HCT116 (cell line): ENCODE measurements at regions not wholly inside any gene's neighbourhood (a gene's known extent, or its start where the extent isn't known, plus 50 kb on each side); places are given as distances from the start of the nearest gene placed in this dataset.

Experiments
- ATAC-seq: fragments of 200-7000 bp; cut with Tn5 transposase; 2 replicates; pipeline ENCODE4 v1.9.1; 2020; ENCODE audit warnings: mild to moderate bottlenecking, moderate library complexity
- BruUV-seq: library from RNA; stranded (reverse); fragments of 400-500 nt; replicated peaks from 2 replicates; lab custom pipeline; 2021; lab: Mats Ljungman, UMichigan
- CTCF ChIA-PET: fragments of 300-600 bp; sonication (Branson Sonifier 250); formaldehyde crosslinking; loops from one replicate; lab custom pipeline; 2021; ENCODE audit warnings: antibody characterized with exemption; lab: Charles Lee
- POLR2A ChIA-PET: fragments of 300-600, 350-600 bp; sonication (Branson Sonifier 250); formaldehyde crosslinking; loops from one replicate; lab custom pipeline; 2021; ENCODE audit warnings: antibody characterized with exemption; lab: Charles Lee
- RAD21 ChIA-PET, 2 experiments: fragments of 300-600 bp; sonication (Branson Sonifier 250); formaldehyde crosslinking; loops; one replicate each; lab custom pipeline; 2023; ENCODE audit warnings: low total read pairs in 2 of 2; ENCODE audit not compliant: uncharacterized antibody in 2 of 2, unreplicated experiment in 2 of 2, low non-redundant PET in 1 of 2; lab: Charles Lee
- DNase-seq: peaks from one replicate; pipeline ENCODE4 v3.0.0-alpha.2; 2010; ENCODE audit warnings: low read depth, low spot score
- H2AFZ ChIP-seq: fragments of 200-600 bp; shearing (Covaris generic), sonication (generic); 2 replicates; pipeline ENCODE4 v1.6.1; 2017; ENCODE audit warnings: low read depth, mixed run types, mixed read lengths, antibody characterized with exemption, low read length; ENCODE audit not compliant: poor library complexity, severe bottlenecking
- H3K27ac ChIP-seq: 2 replicates; pipeline ENCODE4 v1.5.1; 2012; ENCODE audit warnings: low read depth, low read length
- H3K27me3 ChIP-seq: fragments of 200-600 bp; sonication (generic); 2 replicates; pipeline ENCODE4 v1.6.1; 2016; ENCODE audit warnings: mixed run types, low read length, mixed read lengths; ENCODE audit not compliant: insufficient read depth
- H3K36me3 ChIP-seq, 2 experiments: fragments of 200-500 bp in 1 of 2; fragments of 200-600 bp in 1 of 2; sonication (Bioruptor generic) in 1 of 2; sonication (generic) in 1 of 2; 2 replicates each; pipeline versions ENCODE4 v1.5.1 to v1.6.1; 2014 to 2016; ENCODE audit warnings: low read length in 2 of 2, inconsistent platforms in 1 of 2, mixed read lengths in 1 of 2, mixed run types in 1 of 2; ENCODE audit not compliant: insufficient read depth in 2 of 2, control insufficient read depth in 1 of 2
- H3K4me1 ChIP-seq, 2 experiments: fragments of 200-600 bp in 1 of 2; sonication (generic) in 1 of 2; 2 replicates each; pipeline versions ENCODE4 v1.5.1 to v1.6.1; 2012 to 2017; ENCODE audit warnings: low read length in 2 of 2, inconsistent platforms in 1 of 2, mild to moderate bottlenecking in 1 of 2, mixed read lengths in 1 of 2, mixed run types in 1 of 2, moderate library complexity in 1 of 2; ENCODE audit not compliant: insufficient read depth in 2 of 2, control insufficient read depth in 1 of 2
- H3K4me2 ChIP-seq: fragments of 200-600 bp; sonication (generic); 2 replicates; pipeline ENCODE4 v1.6.1; 2017; ENCODE audit warnings: mixed run types, low read length, mixed read lengths
- H3K4me3 ChIP-seq, 2 experiments: fragments of 200-600 bp in 1 of 2; sonication (generic) in 1 of 2; replicated peaks in 1 of 2; 2 replicates each; pipeline ENCODE4 v1.5.1; 2011 to 2016; ENCODE audit warnings: low read length in 2 of 2, control low read depth in 1 of 2, low read depth in 1 of 2, mild to moderate bottlenecking in 1 of 2, mixed read lengths in 1 of 2, mixed run types in 1 of 2
- H3K79me2 ChIP-seq: fragments of 200-600 bp; sonication (generic); 2 replicates; pipeline ENCODE4 v1.6.1; 2017; ENCODE audit warnings: mild to moderate bottlenecking, mixed run types, low read length, moderate library complexity, mixed read lengths; ENCODE audit not compliant: insufficient read depth
- H3K9ac ChIP-seq: fragments of 200-600 bp; sonication (generic); 2 replicates; pipeline ENCODE4 v1.6.1; 2016; ENCODE audit warnings: low read length, mixed read lengths
- H3K9me2 ChIP-seq: fragments of 200-600 bp; sonication (generic), shearing (Covaris generic); 2 replicates; pipeline ENCODE4 v1.6.1; 2017; ENCODE audit warnings: mixed run types, mild to moderate bottlenecking, moderate library complexity; ENCODE audit not compliant: insufficient read depth
- H3K9me3 ChIP-seq, 2 experiments: fragments of 200-500 bp in 1 of 2; fragments of 200-600 bp in 1 of 2; sonication (Bioruptor generic) in 1 of 2; sonication (generic) in 1 of 2; 2 replicates each; pipeline ENCODE4 v1.6.1; 2014 to 2017; ENCODE audit warnings: low read length in 2 of 2, mixed read lengths in 2 of 2, inconsistent platforms in 1 of 2, low read depth in 1 of 2, mild to moderate bottlenecking in 1 of 2, mixed run types in 1 of 2, moderate library complexity in 1 of 2; ENCODE audit not compliant: control insufficient read depth in 1 of 2, insufficient read depth in 1 of 2
- H4K20me1 ChIP-seq: fragments of 200-600 bp; sonication (generic), shearing (Covaris generic); 2 replicates; pipeline ENCODE4 v1.6.1; 2017; ENCODE audit warnings: mixed run types, mild to moderate bottlenecking, moderate library complexity; ENCODE audit not compliant: insufficient read depth
- EZH2 ChIP-seq: fragments of 200-600 bp; sonication (generic); IDR thresholded peaks from 2 replicates; pipeline ENCODE4 v1.6.1; 2017; ENCODE audit warnings: antibody characterized with exemption, mixed run types
- EZH2phosphoT487 ChIP-seq: fragments of 200-600 bp; IDR thresholded peaks from 2 replicates; pipeline ENCODE4 v1.6.1; 2018; ENCODE audit warnings: antibody characterized with exemption, borderline replicate concordance
- JUND ChIP-seq: IDR thresholded peaks from 2 replicates; pipeline ENCODE4 v1.6.1; 2012
- RAD21 ChIP-seq: IDR thresholded peaks from 2 replicates; pipeline ENCODE4 v1.6.1; 2012; ENCODE audit warnings: low read depth, mild to moderate bottlenecking
- TCF7L2 ChIP-seq: IDR thresholded peaks from 2 replicates; pipeline ENCODE4 v1.7.0; 2011; ENCODE audit warnings: borderline replicate concordance, inconsistent platforms; ENCODE audit not compliant: insufficient read depth, insufficient read length; ENCODE audit errors: extremely low read depth
- YY1 ChIP-seq: IDR thresholded peaks from 2 replicates; pipeline ENCODE4 v1.6.1; 2011; ENCODE audit warnings: low read length, low read depth, moderate library complexity, mild to moderate bottlenecking; ENCODE audit not compliant: insufficient replicate concordance; ENCODE audit errors: extremely low read depth
- ZNF274 ChIP-seq: fragments of 200-500 bp; sonication (Bioruptor generic); IDR thresholded peaks from 2 replicates; pipeline ENCODE4 v1.6.1; 2014; ENCODE audit warnings: mild to moderate bottlenecking, low read depth, low read length, inconsistent platforms
- intact Hi-C: fragments of 100-400 bp; cut with micrococcal nuclease; formaldehyde crosslinking; loops from 2 replicates; pipeline ENCODE4 v1.10.0; 2022
- TF ChIP-seq, protein P1 (sequence below): IDR thresholded peaks from 2 replicates; pipeline ENCODE4 v1.6.1; 2012
- TF ChIP-seq, protein P2 (sequence below): IDR thresholded peaks from 2 replicates; pipeline ENCODE4 v1.6.1; 2011; ENCODE audit warnings: mild to moderate bottlenecking, low read length, moderate library complexity; ENCODE audit not compliant: insufficient replicate concordance; ENCODE audit errors: extremely low read depth

DNA sequence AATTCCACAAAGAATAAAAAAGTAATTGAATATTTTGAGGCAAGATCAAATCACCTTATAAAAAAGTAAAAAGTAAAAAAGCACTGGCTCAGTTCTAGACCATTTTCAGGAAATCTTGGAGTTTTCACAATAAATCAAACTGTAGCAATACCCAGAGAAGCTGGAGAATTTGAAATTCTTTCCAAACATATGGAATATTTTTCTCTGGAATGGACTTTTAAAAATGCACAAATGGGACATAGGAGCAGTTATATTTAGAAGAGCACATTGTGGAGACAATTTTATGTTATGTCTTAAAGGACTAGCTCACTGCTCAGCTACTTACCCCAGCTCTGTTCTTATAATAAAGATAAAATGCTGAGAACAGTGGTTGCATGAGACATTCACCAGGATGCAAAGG lies 211.9 kb upstream of the KIT start (continued):
- no peak for TF ChIP-seq YY1

DNA sequence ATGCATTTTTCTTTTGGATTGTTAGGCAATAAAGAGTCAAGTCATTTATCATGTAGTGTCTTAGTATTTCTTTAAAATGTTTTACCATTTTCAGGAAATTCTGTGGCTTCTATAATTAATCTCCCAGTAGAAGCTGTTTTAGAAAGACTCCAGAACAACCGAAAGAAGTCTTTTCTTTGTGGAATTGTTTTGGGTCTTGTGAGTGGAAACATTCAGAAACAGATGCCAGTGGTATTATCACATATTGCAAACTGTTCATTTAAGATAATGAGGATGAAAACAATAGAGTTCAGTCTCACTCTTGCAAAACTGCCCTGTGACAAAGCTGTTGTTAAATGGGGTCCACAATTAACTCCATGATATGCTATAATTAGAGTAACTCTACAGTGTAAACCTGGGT lies 211.2 kb upstream of the KIT start:
- H3K9me2 ChIP-seq = no peaks in the 10 kb centered on the region
- H4K20me1 ChIP-seq = no peaks in the 10 kb centered on the region
- ChIA-PET POLR2A (no interaction called here), RAD21 (no interaction called here), CTCF (no interaction called here)
- no TSS peak for BruUV-seq
- no peaks in the 10 kb centered on the region for H3K9me3 ChIP-seq
- TF ChIP-seq, protein P1, sequence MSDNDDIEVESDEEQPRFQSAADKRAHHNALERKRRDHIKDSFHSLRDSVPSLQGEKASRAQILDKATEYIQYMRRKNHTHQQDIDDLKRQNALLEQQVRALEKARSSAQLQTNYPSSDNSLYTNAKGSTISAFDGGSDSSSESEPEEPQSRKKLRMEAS = no peak
- TF ChIP-seq, protein P2, sequence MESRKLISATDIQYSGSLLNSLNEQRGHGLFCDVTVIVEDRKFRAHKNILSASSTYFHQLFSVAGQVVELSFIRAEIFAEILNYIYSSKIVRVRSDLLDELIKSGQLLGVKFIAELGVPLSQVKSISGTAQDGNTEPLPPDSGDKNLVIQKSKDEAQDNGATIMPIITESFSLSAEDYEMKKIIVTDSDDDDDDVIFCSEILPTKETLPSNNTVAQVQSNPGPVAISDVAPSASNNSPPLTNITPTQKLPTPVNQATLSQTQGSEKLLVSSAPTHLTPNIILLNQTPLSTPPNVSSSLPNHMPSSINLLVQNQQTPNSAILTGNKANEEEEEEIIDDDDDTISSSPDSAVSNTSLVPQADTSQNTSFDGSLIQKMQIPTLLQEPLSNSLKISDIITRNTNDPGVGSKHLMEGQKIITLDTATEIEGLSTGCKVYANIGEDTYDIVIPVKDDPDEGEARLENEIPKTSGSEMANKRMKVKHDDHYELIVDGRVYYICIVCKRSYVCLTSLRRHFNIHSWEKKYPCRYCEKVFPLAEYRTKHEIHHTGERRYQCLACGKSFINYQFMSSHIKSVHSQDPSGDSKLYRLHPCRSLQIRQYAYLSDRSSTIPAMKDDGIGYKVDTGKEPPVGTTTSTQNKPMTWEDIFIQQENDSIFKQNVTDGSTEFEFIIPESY = no peak
- TF ChIP-seq EZH2phosphoT487 (no peak), ZNF274 (no peak), EZH2 (no peak), TCF7L2 (no peak), JUND (no peak), RAD21 (no peak)
- no peak overlapping the region for H3K27ac ChIP-seq
- no peaks in the 10 kb centered on the region for H3K4me1 ChIP-seq
- H3K9ac ChIP-seq = no peak overlapping the region
- intact Hi-C loops = no loop called here
- H3K36me3 ChIP-seq = no peaks in the 10 kb centered on the region
- no peaks in the 10 kb centered on the region for H3K79me2 ChIP-seq
- no peak overlapping the region for H3K4me3 ChIP-seq
- H3K27me3 ChIP-seq = peaks cover 18% of the 10 kb centered on the region; the same call in 1 of the 2 replicates
- ATAC-seq (no peak), DNase-seq (no peak)
- H2AFZ ChIP-seq = no peak overlapping the region
- no peak overlapping the region for H3K4me2 ChIP-seq
